ENCODE measurements at regions not wholly inside any gene's neighbourhood (a gene's known extent, or its start where the extent isn't known, plus 50 kb on each side); places are given as distances from the start of the nearest gene placed in this dataset.

GRCh38 chr11:116057000-116057399 lies 552.8 kb upstream of the CADM1 start:
- no peak overlapping the region for H3K4me2 ChIP-seq
- ATAC-seq (no peak), FAIRE-seq (no peak), DNase-seq (ENCODE audit: low read depth in 1 of 2, low spot score in 1 of 2) (no peak)
- TF ChIP-seq RNF2 (IDR thresholded peaks at IDR 0.05; ENCODE audit: borderline replicate concordance, low read depth) (no peak), SREBF2 (IDR thresholded peaks at IDR 0.05) (no peak), EHMT2 (IDR thresholded peaks at IDR 0.05; ENCODE audit: low read depth) (no peak), PHF8 (IDR thresholded peaks at IDR 0.05; ENCODE audit: borderline replicate concordance, low read depth) (no peak), BHLHE40 (IDR thresholded peaks at IDR 0.05; ENCODE audit: low read depth, low read length) (no peak), ELK1 (IDR thresholded peaks at IDR 0.05; ENCODE audit: low read depth, low read length) (no peak), JUNB (IDR thresholded peaks at IDR 0.05) (no peak), CTCF (IDR thresholded peaks at IDR 0.05) (no peak), FOSB (CRISPR knock-in tag; IDR thresholded peaks at IDR 0.05) (no peak), TP53 (CRISPR knock-in tag; IDR thresholded peaks at IDR 0.05) (no peak), ATOH8 (CRISPR knock-in tag; IDR thresholded peaks at IDR 0.05; ENCODE audit: low read depth) (no peak), POLR2A (IDR thresholded peaks at IDR 0.05; ENCODE audit: low read length) (no peak), NR3C1 (IDR thresholded peaks at IDR 0.05) (no peak), ZSCAN20 (CRISPR knock-in tag; IDR thresholded peaks at IDR 0.05) (no peak), RAD21 (conservative IDR thresholded peaks at IDR 0.05 in 1 of 2, IDR thresholded peaks at IDR 0.05 in 1 of 2) (no peak), CBX2 (IDR thresholded peaks at IDR 0.05; ENCODE audit: borderline replicate concordance, low read depth) (no peak), HES2 (IDR thresholded peaks at IDR 0.05) (no peak), JUN (IDR thresholded peaks at IDR 0.05) (no peak), NFE2L2 (conservative IDR thresholded peaks at IDR 0.05; ENCODE audit: low read length) (no peak), CEBPB (IDR thresholded peaks at IDR 0.05) (no peak)
- H3K4me3 ChIP-seq = no peak overlapping the region
- no peaks in the 10 kb centered on the region for H3K9me3 ChIP-seq
- H3K27ac ChIP-seq = no peak overlapping the region
- ChIA-PET POLR2A (no interaction called here), CTCF (interaction anchor here (1.5 kb wide), 1 partner anchor 21 kb away, joined by 3 read pairs; no protein-coding TSS in a partner anchor)
- WGBS (ENCODE audit: missing lambda C conversion rate) = 7% methylated on average over 3 of the region's 3 CpGs
- H3K4me1 ChIP-seq = no peaks in the 10 kb centered on the region

GRCh38 chr11:116055064-116055463 lies 550.8 kb upstream of the CADM1 start:
- ChIA-PET POLR2A (no interaction called here), CTCF (no interaction called here)
- Histone ChIP-seq H3K4me3 (no peak overlapping the region), H3K27ac (no peak overlapping the region), H3K4me1 (no peaks in the 10 kb centered on the region), H3K9me3 (no peaks in the 10 kb centered on the region), H3K4me2 (no peak overlapping the region)
- no peak for TF ChIP-seq ZNF302 (CRISPR knock-in tag; IDR thresholded peaks at IDR 0.05)
- TF ChIP-seq BHLHE40 (IDR thresholded peaks at IDR 0.05; ENCODE audit: low read depth, low read length) = no peak
- no peak for TF ChIP-seq SMC3 (IDR thresholded peaks at IDR 0.05)
- no peak for TF ChIP-seq KDM1A (IDR thresholded peaks at IDR 0.05; ENCODE audit: low read depth)
- TF ChIP-seq CHD4 (IDR thresholded peaks at IDR 0.05; ENCODE audit: borderline replicate concordance) = no peak
- TF ChIP-seq KDM5A (IDR thresholded peaks at IDR 0.05) = no peak
- TF ChIP-seq SREBF2 (IDR thresholded peaks at IDR 0.05) = no peak
- no peak for TF ChIP-seq GATA3 (IDR thresholded peaks at IDR 0.05; ENCODE audit: borderline replicate concordance)
- no peak for TF ChIP-seq HOXA7 (CRISPR knock-in tag; IDR thresholded peaks at IDR 0.05)
- FAIRE-seq (no peak), ATAC-seq (no peak), DNase-seq (ENCODE audit: low read depth in 1 of 2, low spot score in 1 of 2) (no peak)
- 0% methylated on average over 2 of the region's 2 CpGs for WGBS (ENCODE audit: missing lambda C conversion rate)
